ENCODE measurements at regions not wholly inside any gene's neighbourhood (a gene's known extent, or its start where the extent isn't known, plus 50 kb on each side); places are given as distances from the start of the nearest gene placed in this dataset.

GRCh38 chr10:44824607-44825006 is 86.5 kb upstream of the TMEM72 start:
- Mint-ChIP-seq H3K27me3 (no peaks in the 10 kb centered on the region), H3K4me3 (no peak overlapping the region), H3K36me3 (ENCODE audit: low read depth) (no peaks in the 10 kb centered on the region), H3K9me3 (no peaks in the 10 kb centered on the region), H3K4me1 (no peaks in the 10 kb centered on the region), H3K27ac (no peak overlapping the region)
- intact Hi-C loops (cut with micrococcal nuclease) = no loop called here
- ChIA-PET CTCF (no interaction called here), POLR2A (no interaction called here)
- DNase-seq (no peak), ATAC-seq (ENCODE audit: low read depth) (no peak)
- TF ChIP-seq, protein P1, sequence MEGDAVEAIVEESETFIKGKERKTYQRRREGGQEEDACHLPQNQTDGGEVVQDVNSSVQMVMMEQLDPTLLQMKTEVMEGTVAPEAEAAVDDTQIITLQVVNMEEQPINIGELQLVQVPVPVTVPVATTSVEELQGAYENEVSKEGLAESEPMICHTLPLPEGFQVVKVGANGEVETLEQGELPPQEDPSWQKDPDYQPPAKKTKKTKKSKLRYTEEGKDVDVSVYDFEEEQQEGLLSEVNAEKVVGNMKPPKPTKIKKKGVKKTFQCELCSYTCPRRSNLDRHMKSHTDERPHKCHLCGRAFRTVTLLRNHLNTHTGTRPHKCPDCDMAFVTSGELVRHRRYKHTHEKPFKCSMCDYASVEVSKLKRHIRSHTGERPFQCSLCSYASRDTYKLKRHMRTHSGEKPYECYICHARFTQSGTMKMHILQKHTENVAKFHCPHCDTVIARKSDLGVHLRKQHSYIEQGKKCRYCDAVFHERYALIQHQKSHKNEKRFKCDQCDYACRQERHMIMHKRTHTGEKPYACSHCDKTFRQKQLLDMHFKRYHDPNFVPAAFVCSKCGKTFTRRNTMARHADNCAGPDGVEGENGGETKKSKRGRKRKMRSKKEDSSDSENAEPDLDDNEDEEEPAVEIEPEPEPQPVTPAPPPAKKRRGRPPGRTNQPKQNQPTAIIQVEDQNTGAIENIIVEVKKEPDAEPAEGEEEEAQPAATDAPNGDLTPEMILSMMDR (IDR thresholded peaks at IDR 0.05) = no peak

- DNase-seq = no peak
- TF ChIP-seq, protein P1 (IDR thresholded peaks at IDR 0.05) = no peak
- Mint-ChIP-seq H3K27ac (no peak overlapping the region), H3K4me3 (no peak overlapping the region), H3K9me3 (no peaks in the 10 kb centered on the region), H3K4me1 (no peaks in the 10 kb centered on the region), H3K27me3 (no peaks in the 10 kb centered on the region), H3K36me3 (ENCODE audit: low read depth) (no peaks in the 10 kb centered on the region)
- ChIA-PET POLR2A (no interaction called here), CTCF (no interaction called here)
- intact Hi-C loops (cut with micrococcal nuclease) = no loop called here
- ATAC-seq (ENCODE audit: low read depth) = no peak
Observed at GRCh38 chr10:44827431-44828006, 83.6 kb upstream of the TMEM72 start.

DNA sequence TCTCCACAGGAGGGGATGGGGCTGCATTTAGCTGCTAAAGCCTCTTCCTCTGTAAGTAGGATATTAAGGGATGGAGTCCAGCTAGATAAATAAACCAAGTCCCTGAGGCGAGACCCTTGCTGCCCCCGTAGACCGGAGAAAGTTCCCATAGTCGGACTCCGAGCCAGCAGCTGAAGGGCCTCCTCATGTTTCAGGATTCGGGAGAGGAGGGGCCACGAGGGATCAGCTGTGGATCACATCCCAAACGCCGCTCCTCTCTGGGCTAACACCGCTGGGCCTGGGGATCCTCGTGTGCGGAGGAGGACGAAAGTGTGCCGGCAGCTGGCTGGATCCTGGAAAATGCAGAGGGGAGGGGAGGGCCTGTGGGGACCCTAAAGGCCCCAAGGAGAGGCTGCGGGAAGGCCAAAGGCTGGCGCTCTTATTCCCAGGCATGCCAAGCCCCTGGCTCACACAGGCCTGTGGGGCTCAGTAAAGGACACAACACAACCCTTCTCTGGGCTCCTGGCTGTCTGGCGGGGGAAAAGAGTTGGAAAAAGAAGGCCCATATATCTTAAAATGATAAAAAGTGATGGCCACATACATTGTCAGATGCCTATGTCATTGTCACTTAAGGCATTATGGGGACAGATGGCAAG is 82.5 kb upstream of the TMEM72 start:
- DNase-seq (no peak), ATAC-seq (ENCODE audit: low read depth) (no peak)
- Mint-ChIP-seq H3K4me1 (no peaks in the 10 kb centered on the region), H3K27me3 (no peaks in the 10 kb centered on the region), H3K36me3 (ENCODE audit: low read depth) (no peaks in the 10 kb centered on the region), H3K9me3 (no peaks in the 10 kb centered on the region), H3K4me3 (no peak overlapping the region), H3K27ac (no peak overlapping the region)
- intact Hi-C loops (cut with micrococcal nuclease) = no loop called here
- CTCF ChIA-PET = no interaction called here
- TF ChIP-seq, protein P1 (IDR thresholded peaks at IDR 0.05) = no peak
- POLR2A ChIA-PET = no interaction called here

DNA sequence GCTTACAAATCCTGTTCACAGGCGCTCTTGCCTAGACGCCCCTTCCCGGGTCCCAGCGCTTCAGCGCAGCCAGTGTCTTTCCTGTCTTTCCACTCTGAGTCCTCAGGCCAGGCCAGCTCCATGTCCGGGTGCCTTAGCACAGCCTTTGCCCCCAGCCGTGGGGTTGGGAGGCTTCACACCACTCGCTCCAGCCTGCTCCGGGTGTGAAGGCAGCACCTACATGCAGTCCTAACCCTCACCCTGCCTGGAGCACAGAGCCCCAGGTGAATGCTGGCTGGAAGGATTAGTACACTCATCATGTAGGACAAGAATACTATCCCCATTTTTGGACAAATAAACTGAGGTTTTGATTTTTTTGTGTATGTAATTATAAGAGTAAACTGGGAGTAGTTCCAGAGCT is 81.7 kb upstream of the TMEM72 start:
- intact Hi-C loops (cut with micrococcal nuclease) = no loop called here
- DNase-seq = no peak
- H3K9me3 Mint-ChIP-seq = no peaks in the 10 kb centered on the region
- H3K27me3 Mint-ChIP-seq = no peaks in the 10 kb centered on the region
- H3K4me1 Mint-ChIP-seq = no peaks in the 10 kb centered on the region
- no peak overlapping the region for H3K4me3 Mint-ChIP-seq
- H3K27ac Mint-ChIP-seq = no peak overlapping the region
- ChIA-PET POLR2A (no interaction called here), CTCF (no interaction called here)
- H3K36me3 Mint-ChIP-seq (ENCODE audit: low read depth) = no peaks in the 10 kb centered on the region
- TF ChIP-seq, protein P1 (IDR thresholded peaks at IDR 0.05) = no peak
- ATAC-seq (ENCODE audit: low read depth) = no peak

DNA sequence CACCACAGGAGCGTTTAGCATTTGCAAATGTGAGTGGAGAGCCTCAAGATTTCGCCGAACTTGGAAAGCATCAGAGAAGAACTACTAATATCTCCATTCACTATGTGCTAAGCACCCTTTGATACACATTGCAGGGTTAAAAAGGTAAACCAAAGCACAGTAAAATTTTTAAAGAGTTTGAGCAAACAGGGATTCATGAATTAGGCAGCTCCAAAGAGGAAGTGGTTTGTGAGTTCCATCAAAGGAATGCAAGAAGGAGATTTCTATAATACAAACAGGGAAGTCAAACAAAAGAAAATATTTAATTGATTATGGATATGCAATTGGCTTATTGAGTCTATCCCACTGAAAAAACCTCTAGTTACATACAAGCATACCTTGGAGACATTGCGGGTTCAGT is 81.1 kb upstream of the TMEM72 start:
- ChIA-PET CTCF (no interaction called here), POLR2A (no interaction called here)
- Mint-ChIP-seq H3K27me3 (no peaks in the 10 kb centered on the region), H3K27ac (no peak overlapping the region), H3K36me3 (ENCODE audit: low read depth) (no peaks in the 10 kb centered on the region), H3K9me3 (no peaks in the 10 kb centered on the region), H3K4me1 (no peaks in the 10 kb centered on the region), H3K4me3 (no peak overlapping the region)
- intact Hi-C loops (cut with micrococcal nuclease) = no loop called here
- TF ChIP-seq, protein P1 (IDR thresholded peaks at IDR 0.05) = no peak
- DNase-seq = no peak
- ATAC-seq (ENCODE audit: low read depth) = no peak

Data from activated B cell treated with CpG ODN at 0.5 μM for 24 hours (primary cell).